A549 (cell line): ENCODE measurements at regions not wholly inside any gene's neighbourhood (a gene's known extent, or its start where the extent isn't known, plus 50 kb on each side); places are given as distances from the start of the nearest gene placed in this dataset.

Experiments used
- CEBPB ChIP-seq, 2 experiments: fragments of >200 bp in 1 of 2; sonication (Bioruptor Twin) in 1 of 2; formaldehyde crosslinking in 1 of 2; IDR thresholded peaks; 2 replicates each; pipeline ENCODE4 v1.6.1; 2012 to 2016
- CHD2 ChIP-seq: fragments of 150-350 bp; IDR thresholded peaks from 2 replicates; pipeline ENCODE4 v1.6.1; 2014; ENCODE audit warnings: low read length; ENCODE audit not compliant: partially characterized antibody
- EP300 ChIP-seq, 2 experiments: fragments of >200 bp; sonication (Bioruptor Twin); formaldehyde crosslinking; IDR thresholded peaks; 2 replicates in 1 of 2; 3 replicates in 1 of 2; pipeline ENCODE4 v1.6.1; 2016 to 2017
- JUNB ChIP-seq: fragments of >200 bp; sonication (Bioruptor Twin); formaldehyde crosslinking; IDR thresholded peaks from 2 replicates; pipeline ENCODE4 v1.6.1; 2016
- MAZ ChIP-seq: fragments of 150-350 bp; IDR thresholded peaks from 2 replicates; pipeline ENCODE4 v1.6.1; 2014; ENCODE audit warnings: antibody characterized with exemption, low read depth, low read length, borderline replicate concordance
- MYC ChIP-seq: IDR thresholded peaks from 2 replicates; pipeline ENCODE4 v1.6.1; 2012; ENCODE audit warnings: mild to moderate bottlenecking, inconsistent platforms, low read length, improper control_type of control experiment, borderline replicate concordance
- RCOR1 ChIP-seq: fragments of 150-350 bp; IDR thresholded peaks from 2 replicates; pipeline ENCODE4 v1.6.1; 2014; ENCODE audit warnings: antibody characterized with exemption, low read length, low read depth
- SMC3 ChIP-seq: fragments of >200 bp; sonication (Bioruptor Twin); formaldehyde crosslinking; IDR thresholded peaks from 3 replicates; pipeline ENCODE4 v1.6.1; 2018; ENCODE audit warnings: inconsistent platforms
- TF ChIP-seq, protein P1 (sequence below): fragments of 450-650 bp; IDR thresholded peaks from 2 replicates; pipeline ENCODE4 v1.6.1; 2014; ENCODE audit warnings: antibody characterized with exemption
- TF ChIP-seq, protein P2 (sequence below): fragments of >200 bp; sonication (Bioruptor Twin); formaldehyde crosslinking; IDR thresholded peaks from 3 replicates; pipeline ENCODE4 v1.5.1; 2016
- TF ChIP-seq, protein P3 (sequence below): IDR thresholded peaks from 2 replicates; pipeline ENCODE4 v1.6.1; 2012

DNA sequence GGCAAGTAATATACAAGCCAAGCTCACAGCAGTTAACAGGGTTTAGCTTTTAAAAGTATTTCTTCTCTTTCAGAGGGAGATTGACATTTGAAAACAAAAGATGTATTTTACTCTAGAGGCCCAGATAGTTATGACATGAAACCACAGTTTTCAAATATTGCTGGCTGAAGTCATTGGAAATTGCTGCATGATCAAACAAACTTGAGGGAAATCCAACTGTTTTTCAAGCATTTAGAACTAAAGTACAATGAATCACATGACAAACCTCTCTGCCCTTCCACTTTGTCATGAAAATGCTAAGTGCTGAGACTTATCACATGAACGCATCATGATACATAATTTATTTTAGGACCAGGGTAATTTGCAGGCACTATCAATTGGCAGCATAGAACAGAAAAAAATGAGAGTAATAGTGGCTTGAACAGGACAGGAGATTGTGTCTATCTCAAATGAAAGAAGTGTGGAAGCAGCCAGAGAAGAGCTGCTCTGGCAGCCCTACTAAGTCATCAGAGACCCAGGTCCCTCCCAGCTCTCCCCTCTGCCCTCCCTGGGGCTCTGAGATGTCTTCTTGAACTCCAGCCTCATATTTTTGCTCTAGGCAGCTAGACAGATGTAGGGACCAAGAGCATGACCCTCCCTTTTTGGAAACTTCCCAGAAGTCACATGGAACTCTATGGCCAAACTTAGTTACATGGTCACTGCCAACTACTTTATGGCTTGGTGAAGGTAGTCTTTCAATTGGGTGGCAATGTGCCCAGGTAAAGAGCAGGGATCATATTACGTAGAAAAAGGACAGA is 90.1 kb upstream of the PELI2 start:
- TF ChIP-seq, protein P1, sequence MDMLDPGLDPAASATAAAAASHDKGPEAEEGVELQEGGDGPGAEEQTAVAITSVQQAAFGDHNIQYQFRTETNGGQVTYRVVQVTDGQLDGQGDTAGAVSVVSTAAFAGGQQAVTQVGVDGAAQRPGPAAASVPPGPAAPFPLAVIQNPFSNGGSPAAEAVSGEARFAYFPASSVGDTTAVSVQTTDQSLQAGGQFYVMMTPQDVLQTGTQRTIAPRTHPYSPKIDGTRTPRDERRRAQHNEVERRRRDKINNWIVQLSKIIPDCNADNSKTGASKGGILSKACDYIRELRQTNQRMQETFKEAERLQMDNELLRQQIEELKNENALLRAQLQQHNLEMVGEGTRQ: no peak
- TF ChIP-seq CEBPB (IDR thresholded peaks at IDR 0.05) (no peak), RCOR1 (no peak), MAZ (no peak), MYC (no peak), CHD2 (no peak), EP300 (IDR thresholded peaks at IDR 0.05) (no peak), SMC3 (no peak), JUNB (no peak)
- TF ChIP-seq, protein P2, sequence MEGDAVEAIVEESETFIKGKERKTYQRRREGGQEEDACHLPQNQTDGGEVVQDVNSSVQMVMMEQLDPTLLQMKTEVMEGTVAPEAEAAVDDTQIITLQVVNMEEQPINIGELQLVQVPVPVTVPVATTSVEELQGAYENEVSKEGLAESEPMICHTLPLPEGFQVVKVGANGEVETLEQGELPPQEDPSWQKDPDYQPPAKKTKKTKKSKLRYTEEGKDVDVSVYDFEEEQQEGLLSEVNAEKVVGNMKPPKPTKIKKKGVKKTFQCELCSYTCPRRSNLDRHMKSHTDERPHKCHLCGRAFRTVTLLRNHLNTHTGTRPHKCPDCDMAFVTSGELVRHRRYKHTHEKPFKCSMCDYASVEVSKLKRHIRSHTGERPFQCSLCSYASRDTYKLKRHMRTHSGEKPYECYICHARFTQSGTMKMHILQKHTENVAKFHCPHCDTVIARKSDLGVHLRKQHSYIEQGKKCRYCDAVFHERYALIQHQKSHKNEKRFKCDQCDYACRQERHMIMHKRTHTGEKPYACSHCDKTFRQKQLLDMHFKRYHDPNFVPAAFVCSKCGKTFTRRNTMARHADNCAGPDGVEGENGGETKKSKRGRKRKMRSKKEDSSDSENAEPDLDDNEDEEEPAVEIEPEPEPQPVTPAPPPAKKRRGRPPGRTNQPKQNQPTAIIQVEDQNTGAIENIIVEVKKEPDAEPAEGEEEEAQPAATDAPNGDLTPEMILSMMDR: no peak
- TF ChIP-seq, protein P3, sequence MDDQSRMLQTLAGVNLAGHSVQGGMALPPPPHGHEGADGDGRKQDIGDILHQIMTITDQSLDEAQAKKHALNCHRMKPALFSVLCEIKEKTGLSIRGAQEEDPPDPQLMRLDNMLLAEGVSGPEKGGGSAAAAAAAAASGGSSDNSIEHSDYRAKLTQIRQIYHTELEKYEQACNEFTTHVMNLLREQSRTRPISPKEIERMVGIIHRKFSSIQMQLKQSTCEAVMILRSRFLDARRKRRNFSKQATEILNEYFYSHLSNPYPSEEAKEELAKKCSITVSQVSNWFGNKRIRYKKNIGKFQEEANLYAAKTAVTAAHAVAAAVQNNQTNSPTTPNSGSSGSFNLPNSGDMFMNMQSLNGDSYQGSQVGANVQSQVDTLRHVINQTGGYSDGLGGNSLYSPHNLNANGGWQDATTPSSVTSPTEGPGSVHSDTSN: no peak
